HG03175 (cell line): ENCODE measurements at regions not wholly inside any gene's neighbourhood (a gene's known extent, or its start where the extent isn't known, plus 50 kb on each side); places are given as distances from the start of the nearest gene placed in this dataset.
"Not testable (repeated sequence)": the region's sequence is repeated elsewhere in the genome, so short reads cannot be mapped to it uniquely, and the experiment has no call there.

ENCODE experiments used
- ATAC-seq: cut with Tn5 transposase; IDR thresholded peaks from one replicate; pipeline ENCODE4 v1.9.1; 2021; ENCODE audit warnings: mild to moderate bottlenecking, moderate library complexity; ENCODE audit not compliant: unreplicated experiment

GRCh38 chr2:147171941-147172340, 672.9 kb upstream of the ACVR2A start:
- no peak for ATAC-seq

GRCh38 chr2:147170932-147171331, 673.9 kb upstream of the ACVR2A start:
- ATAC-seq: no peak

GRCh38 chr2:147165697-147166382, 679.0 kb upstream of the ACVR2A start:
- no peak for ATAC-seq

- ATAC-seq: no peak
These were observed 680.3 kb upstream of the ACVR2A start for GRCh38 chr2:147164563-147164962.

DNA sequence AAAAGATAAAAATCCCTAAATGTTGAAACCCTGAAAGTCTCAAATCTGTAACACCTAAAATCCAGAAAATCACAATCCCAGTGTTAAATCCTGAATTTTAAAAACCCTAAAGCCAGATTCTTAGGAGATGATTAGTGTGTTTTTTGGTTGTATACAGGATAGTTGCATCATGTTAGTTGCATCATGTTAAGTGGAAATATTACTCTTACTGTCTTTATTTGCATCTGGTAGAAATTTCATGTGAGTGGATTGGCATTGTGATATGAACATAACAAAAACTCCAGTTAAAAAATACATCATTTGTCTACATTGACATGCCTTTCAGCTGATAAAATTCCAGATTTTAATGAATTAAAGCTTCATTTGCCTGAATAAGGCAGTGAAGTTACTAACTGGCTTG, 683.1 kb upstream of the ACVR2A start:
- ATAC-seq: no peak

DNA sequence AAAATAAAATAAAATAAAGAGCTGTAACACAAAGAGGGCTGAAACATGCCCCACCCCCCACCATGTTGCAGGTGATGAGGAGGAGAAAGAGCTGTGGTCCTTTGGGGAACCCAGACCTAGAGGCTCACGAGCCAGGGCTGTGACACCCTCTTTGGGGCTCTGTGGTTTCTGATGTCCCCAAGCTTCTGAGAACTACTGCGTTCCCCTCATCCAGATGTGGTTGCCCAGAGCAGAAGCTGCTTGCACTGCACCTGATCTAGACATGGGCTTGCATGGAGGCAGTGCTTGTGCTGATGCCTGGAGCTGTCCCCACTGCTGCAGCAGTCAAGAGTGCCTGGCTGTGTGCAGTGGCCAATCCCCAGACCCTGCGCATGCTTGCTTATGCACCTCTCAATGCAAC, 687.9 kb upstream of the ACVR2A start:
- no peak for ATAC-seq

GRCh38 chr2:147150241-147150635, 694.6 kb upstream of the ACVR2A start:
- no peak for ATAC-seq

GRCh38 chr2:147149575-147150240, 695.1 kb upstream of the ACVR2A start:
- ATAC-seq: no peak

DNA sequence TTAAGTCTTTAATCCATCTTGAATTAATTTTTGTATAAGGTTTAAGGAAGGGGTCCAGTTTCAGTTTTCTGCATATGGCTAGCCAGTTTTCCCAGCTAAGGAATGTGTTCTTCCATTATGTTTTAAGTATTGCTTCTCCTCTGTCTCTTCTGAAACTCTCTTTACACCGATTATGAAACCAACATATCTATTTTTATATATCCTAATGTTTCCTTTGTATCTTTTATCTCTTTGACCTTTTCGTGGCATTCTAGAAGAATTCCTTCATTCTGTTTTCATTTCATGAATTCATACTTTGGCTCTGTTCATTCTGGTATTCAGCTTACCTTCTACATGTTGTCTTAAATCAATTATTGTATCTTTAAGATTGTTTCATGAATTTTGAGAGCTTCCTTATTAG, 697.0 kb upstream of the ACVR2A start:
- ATAC-seq: no peak

DNA sequence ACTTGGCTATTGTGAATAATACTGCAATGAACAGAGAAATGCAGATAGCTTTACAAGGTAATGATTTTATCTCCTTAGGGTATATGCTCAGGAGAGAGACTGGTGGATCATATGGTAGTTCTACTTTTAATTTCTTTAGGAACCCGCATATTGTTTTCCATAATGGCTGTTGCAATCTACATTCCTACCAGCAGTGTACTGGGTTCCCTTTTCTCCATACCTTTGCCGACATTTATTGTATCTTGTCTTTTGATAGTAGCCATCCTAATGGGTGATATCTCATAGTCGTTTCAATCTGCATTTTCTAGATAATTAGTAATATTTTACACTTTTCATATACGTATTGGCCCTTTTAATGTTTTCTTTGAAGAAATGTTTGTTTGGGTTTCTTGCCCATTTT, 702.9 kb upstream of the ACVR2A start:
- no peak for ATAC-seq

DNA sequence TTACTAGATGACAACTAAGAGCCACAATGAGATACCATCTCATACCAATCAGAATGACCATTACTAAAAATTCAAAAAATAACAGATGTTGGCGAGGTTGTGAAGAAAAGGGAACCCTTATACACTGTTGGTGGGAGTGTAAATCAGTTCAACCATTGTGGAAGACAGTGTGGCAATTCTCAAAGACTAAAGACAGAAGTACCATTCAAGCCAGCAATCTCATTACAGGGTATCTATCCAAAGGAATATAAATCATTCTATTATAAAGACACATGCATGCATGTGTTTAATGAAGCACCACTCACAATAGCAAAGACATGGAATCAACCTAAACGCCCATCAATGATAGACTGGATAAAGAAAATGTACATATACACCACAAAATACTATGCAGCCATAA, 705.1 kb upstream of the ACVR2A start:
- ATAC-seq: not testable (repeated sequence)

DNA sequence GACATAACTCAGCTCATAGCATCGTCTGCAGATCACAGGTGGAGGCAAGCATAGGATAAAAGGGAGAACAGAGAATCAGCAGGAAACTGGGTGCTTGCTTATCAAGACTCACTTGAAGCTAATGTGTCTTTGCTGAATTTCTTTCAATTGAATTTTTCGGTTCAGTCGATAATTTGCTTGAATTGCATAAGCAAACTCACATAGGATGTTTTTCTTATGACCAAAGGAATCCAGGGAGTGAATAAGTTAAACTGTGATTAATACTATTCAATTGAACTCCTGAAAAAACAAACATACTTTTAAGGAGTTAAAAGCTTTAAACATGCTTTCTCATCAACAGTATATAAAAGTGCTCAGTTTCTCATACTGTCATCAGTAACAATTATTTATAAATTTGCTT, 707.1 kb upstream of the ACVR2A start:
- ATAC-seq: no peak

DNA sequence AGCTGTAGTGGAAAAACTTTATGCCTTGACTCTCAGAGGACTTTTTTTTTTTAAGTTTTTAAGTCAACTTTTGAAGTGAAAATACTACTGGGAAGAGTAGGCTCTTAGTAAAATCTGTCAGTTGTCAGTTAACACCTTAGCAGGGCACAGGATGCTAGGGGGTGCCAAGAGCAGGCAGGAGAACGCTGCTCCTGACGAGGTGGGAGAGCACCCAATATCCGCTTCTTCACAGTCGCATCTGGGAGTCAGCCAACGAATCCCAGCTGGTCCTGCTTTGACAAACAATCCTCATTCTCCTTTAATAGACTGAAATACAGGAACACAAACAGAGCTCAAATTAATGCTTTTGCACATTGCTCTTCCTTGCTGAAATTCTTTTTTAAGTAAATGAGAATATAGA, 709.5 kb upstream of the ACVR2A start:
- no peak for ATAC-seq

- ATAC-seq: no peak
These were observed 711.4 kb upstream of the ACVR2A start for GRCh38 chr2:147133286-147133908.

- ATAC-seq: no peak
These were observed 719.7 kb upstream of the ACVR2A start for GRCh38 chr2:147125145-147125544.

GRCh38 chr2:147122944-147123343, 721.9 kb upstream of the ACVR2A start:
- ATAC-seq: no peak

DNA sequence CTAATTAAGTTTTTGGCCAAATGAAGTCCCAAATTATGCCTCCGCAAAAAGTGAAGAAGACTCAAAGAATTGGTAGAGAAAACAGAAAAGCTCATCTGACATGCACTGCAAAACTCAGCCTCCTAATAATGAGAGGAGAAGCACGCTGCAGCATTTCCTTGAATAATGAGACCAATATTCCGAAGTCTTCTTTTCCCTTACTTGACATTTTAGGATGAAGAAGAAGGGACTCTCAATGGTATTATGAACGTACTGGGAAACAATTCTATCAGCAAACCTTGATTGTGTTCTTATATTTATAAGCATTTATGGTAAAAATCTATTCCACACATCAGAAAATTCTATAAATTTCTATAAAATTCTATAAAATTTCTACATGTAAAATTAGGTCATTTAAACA, 733.9 kb upstream of the ACVR2A start:
- no peak for ATAC-seq

- ATAC-seq: no peak
These were observed 734.5 kb upstream of the ACVR2A start for GRCh38 chr2:147110317-147110716.

DNA sequence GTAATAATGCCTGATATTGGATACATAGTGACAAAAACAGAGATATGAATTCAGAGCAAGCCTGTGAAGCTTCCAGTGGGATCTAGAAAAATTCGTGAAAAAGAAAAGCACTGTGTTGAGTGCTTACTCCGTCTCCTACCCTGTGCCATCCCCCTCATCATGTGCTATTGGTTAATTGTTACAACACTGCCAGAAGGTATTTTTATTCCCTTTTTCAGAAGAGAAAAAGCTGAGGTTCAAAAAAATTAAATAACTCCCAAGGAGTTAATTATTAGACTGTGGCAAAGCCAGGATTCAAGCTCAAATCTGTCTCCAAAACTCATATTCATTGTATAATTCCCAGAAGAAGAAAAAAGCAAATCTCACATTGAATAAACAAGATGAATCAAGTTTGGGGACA, 735.5 kb upstream of the ACVR2A start:
- ATAC-seq: no peak

GRCh38 chr2:147108548-147108947, 736.3 kb upstream of the ACVR2A start:
- no peak for ATAC-seq

DNA sequence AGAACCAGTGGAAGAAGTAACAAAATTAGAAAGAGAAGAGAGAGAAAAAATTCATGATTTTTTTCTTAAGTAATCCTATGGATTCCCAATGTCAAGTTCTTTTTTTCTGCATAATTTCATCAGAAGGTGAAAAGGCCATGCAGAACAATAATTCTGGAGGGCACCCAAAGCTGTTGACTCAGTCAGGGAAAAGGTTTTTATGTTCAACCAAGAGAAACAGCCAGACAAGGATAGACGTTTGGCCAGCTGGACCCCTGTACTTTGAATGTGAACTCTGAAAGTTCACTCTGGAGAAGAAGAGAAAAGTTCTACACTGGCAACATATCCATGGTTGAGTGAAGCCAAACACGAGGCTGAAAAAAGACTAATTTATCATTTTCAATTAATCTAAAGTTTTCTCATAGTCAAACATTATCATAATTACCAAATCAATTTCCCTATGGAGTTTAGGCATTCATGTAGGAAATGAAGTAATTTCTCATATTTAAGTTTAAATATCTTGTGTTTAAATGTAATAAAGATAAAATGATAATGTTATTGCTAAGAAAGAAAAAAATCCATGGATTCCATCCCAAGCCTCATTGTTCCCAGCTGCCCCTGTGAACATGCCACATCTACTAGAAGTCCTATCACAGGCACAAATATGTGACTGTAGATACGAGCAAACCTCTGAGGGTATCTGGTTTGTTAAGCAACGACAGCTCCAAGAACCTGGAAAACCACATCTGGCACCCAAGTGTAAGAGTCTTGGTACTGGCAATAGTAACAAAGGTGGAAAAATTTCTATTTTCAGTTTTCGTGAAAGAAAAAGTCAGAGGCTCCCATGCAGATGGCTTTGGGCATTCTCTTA, 742.7 kb upstream of the ACVR2A start:
- ATAC-seq: no peak
